ENCODE measurements at regions not wholly inside any gene's neighbourhood (a gene's known extent, or its start where the extent isn't known, plus 50 kb on each side); places are given as distances from the start of the nearest gene placed in this dataset.

DNA sequence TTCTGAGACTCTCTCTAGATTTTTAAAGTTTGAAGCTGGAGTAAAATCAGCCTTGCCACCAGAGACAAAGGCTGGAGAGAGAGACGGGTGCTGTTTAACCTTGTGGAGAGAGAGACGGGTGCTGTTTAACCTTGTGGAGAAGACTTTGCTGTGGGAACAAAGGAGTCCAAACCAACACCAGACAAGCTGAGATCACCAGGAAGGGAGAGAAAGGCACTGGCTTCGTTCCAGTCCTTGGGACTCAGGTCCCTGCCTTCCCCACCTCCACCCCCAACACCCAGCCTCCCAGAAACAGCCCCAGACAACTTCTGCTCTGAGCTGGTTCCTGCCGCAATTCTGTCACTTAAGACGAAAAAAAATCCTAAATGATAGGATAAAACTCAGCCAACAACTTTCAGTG lies 1389.3 kb downstream of the AACS start:
- H3K27me3 ChIP-seq = no peaks in the 10 kb centered on the region
- WGBS, 2 donors = 55 to 56% methylated on average over 4 to 5 of the region's 5 CpGs
- no peak for DNase-seq
- no peak for TF ChIP-seq POLR2A (IDR thresholded peaks at IDR 0.05)
- TF ChIP-seq, protein P1, sequence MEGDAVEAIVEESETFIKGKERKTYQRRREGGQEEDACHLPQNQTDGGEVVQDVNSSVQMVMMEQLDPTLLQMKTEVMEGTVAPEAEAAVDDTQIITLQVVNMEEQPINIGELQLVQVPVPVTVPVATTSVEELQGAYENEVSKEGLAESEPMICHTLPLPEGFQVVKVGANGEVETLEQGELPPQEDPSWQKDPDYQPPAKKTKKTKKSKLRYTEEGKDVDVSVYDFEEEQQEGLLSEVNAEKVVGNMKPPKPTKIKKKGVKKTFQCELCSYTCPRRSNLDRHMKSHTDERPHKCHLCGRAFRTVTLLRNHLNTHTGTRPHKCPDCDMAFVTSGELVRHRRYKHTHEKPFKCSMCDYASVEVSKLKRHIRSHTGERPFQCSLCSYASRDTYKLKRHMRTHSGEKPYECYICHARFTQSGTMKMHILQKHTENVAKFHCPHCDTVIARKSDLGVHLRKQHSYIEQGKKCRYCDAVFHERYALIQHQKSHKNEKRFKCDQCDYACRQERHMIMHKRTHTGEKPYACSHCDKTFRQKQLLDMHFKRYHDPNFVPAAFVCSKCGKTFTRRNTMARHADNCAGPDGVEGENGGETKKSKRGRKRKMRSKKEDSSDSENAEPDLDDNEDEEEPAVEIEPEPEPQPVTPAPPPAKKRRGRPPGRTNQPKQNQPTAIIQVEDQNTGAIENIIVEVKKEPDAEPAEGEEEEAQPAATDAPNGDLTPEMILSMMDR (IDR thresholded peaks at IDR 0.05) = no peak
- H3K4me1 ChIP-seq = no peaks in the 10 kb centered on the region
- no peaks in the 10 kb centered on the region for H3K36me3 ChIP-seq
- no peaks in the 10 kb centered on the region for H3K9me3 ChIP-seq
- H3K4me3 ChIP-seq = no peak overlapping the region
- no peak overlapping the region for H3K27ac ChIP-seq
- intact Hi-C loops (cut with DNase I) = no loop called here

DNA sequence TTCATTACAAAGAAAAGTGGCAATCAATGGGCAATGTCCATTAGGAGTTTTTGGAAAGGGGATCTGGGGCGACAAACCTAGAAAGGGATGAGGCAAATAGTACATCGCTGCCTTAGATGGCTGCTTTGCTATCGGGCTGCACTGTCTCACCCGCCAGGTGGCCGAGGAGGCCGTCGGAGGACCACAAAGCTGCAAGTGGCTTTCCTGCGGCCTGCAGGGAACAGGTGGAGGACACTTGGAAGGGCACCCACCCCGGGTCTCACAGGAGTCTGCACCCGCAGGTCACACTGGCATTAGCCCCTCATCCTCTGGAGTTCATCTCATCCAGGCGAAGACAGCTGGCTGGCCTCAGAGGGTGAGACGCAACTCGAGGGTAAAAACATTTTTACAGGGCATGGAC lies 1392.5 kb downstream of the AACS start:
- 83 to 96% methylated on average over 9 to 12 of the region's 13 CpGs for WGBS, 2 donors
- no peak overlapping the region for H3K27ac ChIP-seq

DNA sequence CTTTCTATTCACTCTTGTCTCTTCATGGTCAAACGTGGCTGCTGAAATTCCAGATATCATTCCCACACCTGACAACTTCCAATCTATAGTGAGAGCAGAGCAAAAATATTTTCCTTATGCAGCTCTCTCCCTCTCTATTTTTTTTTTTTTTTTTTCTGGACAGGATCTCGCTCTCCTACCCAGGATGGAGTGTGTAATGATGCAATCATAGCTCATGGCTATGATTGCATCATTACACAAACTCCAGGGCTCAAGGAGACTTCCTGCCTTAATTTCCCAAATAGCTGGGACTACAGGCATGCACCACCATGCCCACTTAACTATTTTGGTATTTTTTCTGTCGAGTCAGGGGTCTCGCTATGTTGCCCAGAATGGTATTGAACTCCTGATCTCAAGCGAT lies 1398.9 kb downstream of the AACS start:
- Histone ChIP-seq H3K27me3 (no peaks in the 10 kb centered on the region), H3K27ac (no peak overlapping the region), H3K36me3 (no peaks in the 10 kb centered on the region), H3K4me1 (no peaks in the 10 kb centered on the region), H3K9me3 (no peaks in the 10 kb centered on the region), H3K4me3 (no peak overlapping the region)
- no peak for DNase-seq
- intact Hi-C loops (cut with DNase I) = no loop called here
- TF ChIP-seq, protein P1 (IDR thresholded peaks at IDR 0.05) = no peak
- TF ChIP-seq POLR2A (IDR thresholded peaks at IDR 0.05) = no peak
- WGBS, 2 donors = 69 to 78% methylated on average over 5 of the region's 5 CpGs

More for the DNA sequence above, 1392.5 kb downstream of the AACS start:
- intact Hi-C loops (cut with DNase I) = no loop called here
- Histone ChIP-seq H3K27me3 (no peaks in the 10 kb centered on the region), H3K9me3 (no peaks in the 10 kb centered on the region), H3K4me1 (no peaks in the 10 kb centered on the region), H3K4me3 (no peak overlapping the region), H3K36me3 (no peaks in the 10 kb centered on the region)
- no peak for DNase-seq
- TF ChIP-seq POLR2A (IDR thresholded peaks at IDR 0.05) = no peak
- TF ChIP-seq, protein P1 (IDR thresholded peaks at IDR 0.05) = no peak

DNA sequence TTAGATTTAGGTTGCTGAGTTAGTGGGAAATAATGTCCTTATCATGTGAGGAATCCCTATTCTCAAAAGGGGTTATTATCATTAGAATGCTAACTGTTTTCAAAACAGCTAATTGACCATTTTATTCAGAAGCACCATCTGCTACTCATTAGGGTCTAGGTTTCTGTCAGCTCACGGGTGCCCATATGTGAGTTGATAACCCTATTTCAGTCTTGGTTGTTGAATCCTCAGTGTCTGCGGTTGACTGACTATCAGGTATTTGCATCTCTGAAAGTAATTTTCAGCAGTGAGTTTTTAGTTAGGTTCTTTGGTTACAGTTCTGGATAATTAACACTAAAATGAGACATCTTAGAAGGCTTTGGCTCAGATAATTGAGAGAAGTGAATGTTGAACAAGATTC lies 1404.0 kb downstream of the AACS start:
- TF ChIP-seq, protein P1 (IDR thresholded peaks at IDR 0.05) = no peak
- no peak for TF ChIP-seq POLR2A (IDR thresholded peaks at IDR 0.05)
- Histone ChIP-seq H3K4me1 (no peaks in the 10 kb centered on the region), H3K36me3 (no peaks in the 10 kb centered on the region), H3K27me3 (no peaks in the 10 kb centered on the region), H3K27ac (no peak overlapping the region), H3K9me3 (no peaks in the 10 kb centered on the region), H3K4me3 (no peak overlapping the region)
- 88 to 89% methylated on average over 2 of the region's 2 CpGs for WGBS, 2 donors
- intact Hi-C loops (cut with DNase I) = no loop called here
- no peak for DNase-seq

DNA sequence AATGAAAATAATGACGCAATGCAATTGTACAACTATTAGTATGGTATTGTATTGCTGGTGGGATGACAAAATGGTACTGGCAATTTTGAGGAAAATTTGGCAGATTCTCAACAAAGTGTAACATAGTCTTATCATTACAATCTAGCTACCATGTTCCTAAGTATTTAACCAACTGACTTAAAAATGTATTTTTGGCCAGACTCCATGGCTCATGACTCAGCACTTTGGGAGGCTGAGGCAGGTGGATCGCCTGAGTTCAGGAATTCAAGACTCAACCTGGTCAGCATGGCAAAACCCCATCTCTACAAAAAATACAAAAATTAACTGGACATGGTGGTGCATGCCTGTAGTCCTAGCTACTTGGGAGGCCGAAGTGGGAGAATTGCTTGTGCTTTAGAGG lies 1409.5 kb downstream of the AACS start:
- Histone ChIP-seq H3K9me3 (peaks cover 0 to 9% (median 0%) of the 10 kb centered on the region in 3 donors), H3K27me3 (no peaks in the 10 kb centered on the region), H3K4me1 (no peaks in the 10 kb centered on the region), H3K4me3 (no peak overlapping the region), H3K27ac (no peak overlapping the region), H3K36me3 (no peaks in the 10 kb centered on the region)
- DNase-seq = no peak
- 77 to 86% methylated on average over 3 of the region's 3 CpGs for WGBS, 2 donors
- intact Hi-C loops (cut with DNase I) = no loop called here
- TF ChIP-seq POLR2A (IDR thresholded peaks at IDR 0.05) = no peak
- TF ChIP-seq, protein P1 (IDR thresholded peaks at IDR 0.05) = no peak
